HepG2 (cell line): ENCODE measurements at regions not wholly inside any gene's neighbourhood (a gene's known extent, or its start where the extent isn't known, plus 50 kb on each side); places are given as distances from the start of the nearest gene placed in this dataset.

Experiments used
- ATAC-seq: fragments of 200-7000 bp; cut with Tn5 transposase; 3 replicates; pipeline ENCODE4 v1.9.1; 2020; ENCODE audit warnings: mild to moderate bottlenecking, moderate library complexity
- BruUV-seq: library from RNA; stranded (reverse); fragments of 400-500 nt; replicated peaks from 2 replicates; lab custom pipeline; 2021; lab: Mats Ljungman, UMichigan
- CTCF ChIA-PET: fragments of 300-600 bp; formaldehyde crosslinking; extraction: SDS; loops from one replicate; lab custom pipeline; 2021; ENCODE audit warnings: low total read pairs, inconsistent platforms, low intra/inter-chr PET ratio; lab: Yijun Ruan, JAX
- POLR2A ChIA-PET: fragments of 350-600 bp; sonication (Branson Sonifier 250); formaldehyde crosslinking; loops from one replicate; lab custom pipeline; 2020; ENCODE audit warnings: antibody characterized with exemption, inconsistent platforms; lab: Yijun Ruan, JAX
- DNase-seq: peaks from one replicate; pipeline ENCODE4 v3.0.0-alpha.2; 2015; ENCODE audit warnings: low spot score
- FAIRE-seq: peaks from 3 replicates; lab custom pipeline; 2011; peaks lifted over from hg19 to GRCh38; lab: Jason Lieb, UNC
- H2AFZ ChIP-seq: one replicate; pipeline ENCODE4 v1.6.1; 2011; ENCODE audit warnings: low read length, inconsistent platforms
- H3K27ac ChIP-seq: fragments of 300-600 bp; 3 replicates; pipeline ENCODE4 v1.8.0; 2011; ENCODE audit warnings: mixed run types, mild to moderate bottlenecking, mixed read lengths, low read length, inconsistent platforms; ENCODE audit not compliant: insufficient read depth; ENCODE audit errors: extremely low read length
- H3K27me3 ChIP-seq, 2 experiments: fragments of 200-600 bp in 1 of 2; 2 replicates in 1 of 2; 3 replicates in 1 of 2; pipeline versions ENCODE4 v1.6.0 to v1.8.0; 2011; ENCODE audit warnings: low read length in 2 of 2, mild to moderate bottlenecking in 2 of 2, moderate library complexity in 2 of 2, inconsistent platforms in 1 of 2; ENCODE audit not compliant: insufficient read depth in 2 of 2, control insufficient read depth in 1 of 2
- H3K36me3 ChIP-seq, 2 experiments: fragments of 200-600 bp in 1 of 2; replicated peaks in 1 of 2; 2 replicates in 1 of 2; 3 replicates in 1 of 2; pipeline versions ENCODE4 v1.5.1 to v1.8.0; 2011; ENCODE audit warnings: low read length in 2 of 2, inconsistent platforms in 1 of 2; ENCODE audit not compliant: insufficient read depth in 2 of 2, control insufficient read depth in 1 of 2
- H3K4me1 ChIP-seq: 2 replicates; pipeline ENCODE4 v1.5.1; 2012; ENCODE audit warnings: low read length, inconsistent platforms; ENCODE audit not compliant: insufficient read depth
- H3K4me2 ChIP-seq: 2 replicates; pipeline ENCODE4 v1.6.0; 2011; ENCODE audit warnings: low read depth, low read length, inconsistent platforms
- H3K4me3 ChIP-seq, 3 experiments: fragments of 200-600 bp in 1 of 3; sonication (generic), shearing (Covaris generic) in 1 of 3; replicated peaks in 1 of 3; 2 replicates each; pipeline ENCODE4 v1.5.1; 2011 to 2016; ENCODE audit warnings: low read length in 3 of 3, inconsistent platforms in 2 of 3, low read depth in 2 of 3, mild to moderate bottlenecking in 2 of 3, control low read depth in 1 of 3, mixed read lengths in 1 of 3; ENCODE audit not compliant: insufficient read depth in 1 of 3
- H3K79me2 ChIP-seq: one replicate; pipeline ENCODE4 v1.6.1; 2011; ENCODE audit warnings: low read length, inconsistent platforms; ENCODE audit not compliant: insufficient read depth
- H3K9ac ChIP-seq: 2 replicates; pipeline ENCODE4 v1.6.0; 2011; ENCODE audit warnings: mild to moderate bottlenecking, low read depth, low read length, inconsistent platforms; ENCODE audit not compliant: insufficient read depth
- H3K9me3 ChIP-seq: 2 replicates; pipeline ENCODE4 v1.5.1; 2012; ENCODE audit warnings: mild to moderate bottlenecking, low read length
- H4K20me1 ChIP-seq: 2 replicates; pipeline ENCODE4 v1.6.0; 2011; ENCODE audit warnings: inconsistent platforms, mild to moderate bottlenecking, low read length, moderate library complexity; ENCODE audit not compliant: insufficient read depth
- ARID4A ChIP-seq: sonication (generic); formaldehyde crosslinking; IDR thresholded peaks from 2 replicates; pipeline ENCODE4 v1.5.0; 2020; ENCODE audit warnings: mild to moderate bottlenecking, missing genetic modification reagents, borderline replicate concordance
- DPF2 ChIP-seq: sonication (generic); formaldehyde crosslinking; IDR thresholded peaks from 2 replicates; pipeline ENCODE4 v1.4.0; 2020; ENCODE audit warnings: mild to moderate bottlenecking, low read depth, missing genetic modification reagents, borderline replicate concordance
- FOXP1 ChIP-seq, 2 experiments: fragments of 450-650 bp in 1 of 2; IDR thresholded peaks; 2 replicates each; pipeline ENCODE4 v1.6.1; 2017 to 2018; ENCODE audit warnings: antibody characterized with exemption in 1 of 2
- NFE2L1 ChIP-seq: sonication (generic); formaldehyde crosslinking; IDR thresholded peaks from 2 replicates; pipeline ENCODE4 v1.4.0; 2020; ENCODE audit warnings: missing genetic modification reagents, mild to moderate bottlenecking, borderline replicate concordance
- NR2F6 ChIP-seq, 2 experiments: IDR thresholded peaks; 2 replicates each; pipeline ENCODE4 v1.6.1; 2016; ENCODE audit warnings: antibody characterized with exemption in 1 of 2, mild to moderate bottlenecking in 1 of 2
- RXRB ChIP-seq: IDR thresholded peaks from 2 replicates; pipeline ENCODE4 v1.6.1; 2016; ENCODE audit warnings: borderline replicate concordance, missing genetic modification reagents, missing compliant biosample characterization
- SATB2 ChIP-seq: sonication (generic); formaldehyde crosslinking; IDR thresholded peaks from 2 replicates; pipeline ENCODE4 v1.5.0; 2020; ENCODE audit warnings: missing genetic modification reagents
- SOX6 ChIP-seq, 2 experiments: fragments of 450-650 bp in 1 of 2; sonication (generic) in 1 of 2; formaldehyde crosslinking in 1 of 2; IDR thresholded peaks; 2 replicates each; pipeline versions ENCODE4 v1.4.0 to v1.6.1; 2017 to 2020; ENCODE audit warnings: antibody characterized with exemption in 1 of 2, mild to moderate bottlenecking in 1 of 2, missing genetic modification reagents in 1 of 2
- ZBTB2 ChIP-seq: sonication (generic); formaldehyde crosslinking; IDR thresholded peaks from 2 replicates; pipeline ENCODE4 v1.8.0; 2022; ENCODE audit warnings: low read depth, missing genetic modification reagents
- ZNF121 ChIP-seq: sonication (generic); formaldehyde crosslinking; IDR thresholded peaks from 2 replicates; pipeline ENCODE4 v1.5.0; 2020; ENCODE audit warnings: mild to moderate bottlenecking, missing genetic modification reagents
- ZNF225 ChIP-seq: sonication (generic); formaldehyde crosslinking; IDR thresholded peaks from 2 replicates; pipeline ENCODE4 v1.4.0; 2020; ENCODE audit warnings: mild to moderate bottlenecking, missing genetic modification reagents
- ZNF335 ChIP-seq: sonication (generic); formaldehyde crosslinking; IDR thresholded peaks from 2 replicates; pipeline ENCODE4 v1.4.0; 2020; ENCODE audit warnings: missing genetic modification reagents
- ZNF556 ChIP-seq: sonication (generic); formaldehyde crosslinking; IDR thresholded peaks from 2 replicates; pipeline ENCODE4 v1.4.0; 2020; ENCODE audit warnings: mild to moderate bottlenecking, missing genetic modification reagents, borderline replicate concordance
- WGBS: methylation state at CpG from one replicate; pipeline ENCODE4 v1.1.6; 2017; ENCODE audit warnings: low lambda C conversion rate; 5-methylcytosine and 5-hydroxymethylcytosine counted together
- in situ Hi-C: cut with HindIII; loops from 2 replicates; pipeline ENCODE4 v1.10.0; 2017; ENCODE audit warnings: low pct_unique_long_range_greater_than_20kb; ENCODE audit not compliant: extremely low pct_ligation_motif_present
- intact Hi-C: fragments of 100-400 bp; cut with micrococcal nuclease; formaldehyde crosslinking; loops from one replicate; pipeline ENCODE4 v1.10.0; 2022; ENCODE audit not compliant: unreplicated experiment

GRCh38 chr3:107130089-107130700, 247.0 kb upstream of the CCDC54 start:
- H3K79me2 ChIP-seq: no peaks in the 10 kb centered on the region
- no peaks in the 10 kb centered on the region for H3K36me3 ChIP-seq
- ATAC-seq: no peak
- no peaks in the 10 kb centered on the region for H3K27me3 ChIP-seq
- in situ Hi-C loops: no loop called here
- H4K20me1 ChIP-seq: no peaks in the 10 kb centered on the region
- H3K4me1 ChIP-seq: no peaks in the 10 kb centered on the region
- H3K27ac ChIP-seq: no peak overlapping the region
- ChIA-PET CTCF (no interaction called here), POLR2A (no interaction called here)
- no peak overlapping the region for H3K9ac ChIP-seq
- H3K4me2 ChIP-seq: no peak overlapping the region
- TF ChIP-seq SOX6 (IDR thresholded peaks at IDR 0.05) (0 out of 2 replicates have a peak, but pooled peaks have one; percentile 25), SOX6 (CRISPR knock-in tag; IDR thresholded peaks at IDR 0.05) (no peak), ZNF121 (CRISPR knock-in tag) (no peak), FOXP1 (IDR thresholded peaks at IDR 0.05) (0 out of 2 replicates have a peak, but pooled peaks have one; percentile 9), FOXP1 (CRISPR knock-in tag; IDR thresholded peaks at IDR 0.05) (no peak)
- no peaks in the 10 kb centered on the region for H3K9me3 ChIP-seq
- intact Hi-C loops: no loop called here
- FAIRE-seq: no peak
- no peak for DNase-seq
- BruUV-seq: no TSS peak
- no peak overlapping the region for H3K4me3 ChIP-seq
- 31% methylated on average over 6 of the region's 6 CpGs for WGBS
- no peak overlapping the region for H2AFZ ChIP-seq

GRCh38 chr3:107132674-107133073, 244.6 kb upstream of the CCDC54 start:
- in situ Hi-C loops: no loop called here
- no peak for FAIRE-seq
- BruUV-seq: no TSS peak
- TF ChIP-seq NR2F6 (IDR thresholded peaks at IDR 0.05): no peak
- no peak for TF ChIP-seq NR2F6 (CRISPR knock-in tag; IDR thresholded peaks at IDR 0.05)
- no peak for TF ChIP-seq ZNF556 (CRISPR knock-in tag)
- TF ChIP-seq DPF2 (CRISPR knock-in tag): no peak
- TF ChIP-seq SATB2: no peak
- TF ChIP-seq NFE2L1 (CRISPR knock-in tag): no peak
- no peak for TF ChIP-seq ZNF225 (CRISPR knock-in tag)
- no peak for TF ChIP-seq RXRB (CRISPR knock-in tag)
- no peak for TF ChIP-seq ZBTB2 (CRISPR knock-in tag)
- TF ChIP-seq ZNF335 (CRISPR knock-in tag): no peak
- no peak for TF ChIP-seq ARID4A

More at GRCh38 chr3:107132674-107133073, 244.6 kb upstream of the CCDC54 start:
- POLR2A ChIA-PET: no interaction called here
- CTCF ChIA-PET: no interaction called here
- no peaks in the 10 kb centered on the region for H3K27me3 ChIP-seq
- WGBS: 68% methylated on average over 11 of the region's 11 CpGs
- no peak overlapping the region for H3K27ac ChIP-seq
- H3K4me1 ChIP-seq: no peaks in the 10 kb centered on the region
- intact Hi-C loops: no loop called here
- H3K4me3 ChIP-seq: no peak overlapping the region
- no peak for ATAC-seq
- H3K36me3 ChIP-seq: no peaks in the 10 kb centered on the region
- no peak overlapping the region for H3K9ac ChIP-seq
- no peak overlapping the region for H3K4me2 ChIP-seq
- no peaks in the 10 kb centered on the region for H3K9me3 ChIP-seq
- no peaks in the 10 kb centered on the region for H3K79me2 ChIP-seq
- H2AFZ ChIP-seq: no peak overlapping the region
- no peak for DNase-seq
- no peaks in the 10 kb centered on the region for H4K20me1 ChIP-seq
